Brain microvascular endothelial cell (primary cell): ENCODE measurements at regions not wholly inside any gene's neighbourhood (a gene's known extent, or its start where the extent isn't known, plus 50 kb on each side); places are given as distances from the start of the nearest gene placed in this dataset.

Experiments used
- DNase-seq: peaks from one replicate; pipeline ENCODE4 v3.0.0-alpha.2; 2020
- H3K27ac ChIP-seq: fragments of 250-450 bp; sonication (Bioruptor Pico); 2 replicates; pipeline ENCODE4 v1.5.1; 2020; ENCODE audit warnings: mild to moderate bottlenecking, moderate library complexity
- H3K27me3 ChIP-seq: fragments of 250-450 bp; sonication (Bioruptor Pico); replicated peaks from 2 replicates; pipeline ENCODE4 v1.5.1; 2020; ENCODE audit warnings: mild to moderate bottlenecking
- H3K36me3 ChIP-seq: fragments of 250-450 bp; sonication (Bioruptor Pico); replicated peaks from 2 replicates; pipeline ENCODE4 v1.5.1; 2020; ENCODE audit warnings: mild to moderate bottlenecking
- H3K4me3 ChIP-seq: 2 replicates; pipeline ENCODE4 v1.5.1; 2011; ENCODE audit warnings: low read depth, mild to moderate bottlenecking, control low read depth, low read length, moderate library complexity
- CTCF ChIP-seq: IDR thresholded peaks from 2 replicates; pipeline ENCODE4 v1.5.1; 2011; ENCODE audit warnings: low read depth, mild to moderate bottlenecking, moderate library complexity, low read length, control low read depth, inconsistent platforms; ENCODE audit errors: missing control alignments
- in situ Hi-C: cut with HindIII; loops from 2 replicates; pipeline ENCODE4 v1.10.0; 2017; ENCODE audit warnings: low sequenced_read_pairs, low pct_ligation_motif_present

GRCh38 chr5:130550562-130550928, 614.5 kb downstream of the HINT1 start:
- H3K4me3 ChIP-seq, result no peak overlapping the region
- no peaks in the 10 kb centered on the region for H3K27me3 ChIP-seq
- in situ Hi-C loops, result no loop called here
- H3K36me3 ChIP-seq, result no peaks in the 10 kb centered on the region
- peak overlapping the region; percentile 78 for H3K27ac ChIP-seq
- no peak for DNase-seq
- no peak for TF ChIP-seq CTCF

GRCh38 chr5:130549884-130550561, 615.0 kb downstream of the HINT1 start:
- no peak for TF ChIP-seq CTCF
- in situ Hi-C loops, result no loop called here
- Histone ChIP-seq H3K4me3 (no peak overlapping the region), H3K27ac (peak overlapping the region; percentile 78), H3K27me3 (no peaks in the 10 kb centered on the region), H3K36me3 (no peaks in the 10 kb centered on the region)
- peak; percentile 95 for DNase-seq

- H3K4me3 ChIP-seq, result no peak overlapping the region
- in situ Hi-C loops, result no loop called here
- H3K27me3 ChIP-seq, result no peaks in the 10 kb centered on the region
- no peak for DNase-seq
- no peak for TF ChIP-seq CTCF
- H3K36me3 ChIP-seq, result no peaks in the 10 kb centered on the region
- no peak overlapping the region for H3K27ac ChIP-seq
Measured at GRCh38 chr5:130546211-130546610, 618.8 kb downstream of the HINT1 start.

GRCh38 chr5:130545291-130545690, 619.8 kb downstream of the HINT1 start:
- Histone ChIP-seq H3K4me3 (no peak overlapping the region), H3K36me3 (no peaks in the 10 kb centered on the region), H3K27me3 (no peaks in the 10 kb centered on the region), H3K27ac (no peak overlapping the region)
- TF ChIP-seq CTCF, result no peak
- DNase-seq, result no peak
- in situ Hi-C loops, result no loop called here

- DNase-seq, result peak; percentile 78
- Histone ChIP-seq H3K36me3 (no peaks in the 10 kb centered on the region), H3K27me3 (no peaks in the 10 kb centered on the region), H3K27ac (no peak overlapping the region), H3K4me3 (no peak overlapping the region)
- in situ Hi-C loops, result no loop called here
- no peak for TF ChIP-seq CTCF
Measured at GRCh38 chr5:130541617-130542221, 623.3 kb downstream of the HINT1 start.

- DNase-seq, result no peak
- Histone ChIP-seq H3K27me3 (no peaks in the 10 kb centered on the region), H3K27ac (no peak overlapping the region), H3K4me3 (no peak overlapping the region), H3K36me3 (no peaks in the 10 kb centered on the region)
- in situ Hi-C loops, result no loop called here
- TF ChIP-seq CTCF, result no peak
Measured at GRCh38 chr5:130536691-130537090, 628.4 kb downstream of the HINT1 start.
